Testis (tissue), 2 donors: ENCODE measurements at regions not wholly inside any gene's neighbourhood (a gene's known extent, or its start where the extent isn't known, plus 50 kb on each side); places are given as distances from the start of the nearest gene placed in this dataset.
"Not testable (repeated sequence)": the region's sequence is repeated elsewhere in the genome, so short reads cannot be mapped to it uniquely, and the experiment has no call there.

Source experiments
- DNase-seq: peaks from one replicate; pipeline ENCODE4 v3.0.0-alpha.2; 2019
- H3K27ac ChIP-seq, 2 donors: fragments of 200-600 bp; sonication (generic); one replicate each; pipeline ENCODE4 v1.5.1; 2019
- H3K27me3 ChIP-seq: fragments of 200-600 bp; sonication (generic); one replicate; pipeline ENCODE4 v1.5.1; 2019
- H3K36me3 ChIP-seq: fragments of 200-600 bp; sonication (generic); one replicate; pipeline ENCODE4 v1.5.1; 2017; ENCODE audit warnings: low read depth; ENCODE audit errors: missing control alignments
- H3K4me1 ChIP-seq: fragments of 200-600 bp; sonication (generic); one replicate; pipeline ENCODE4 v1.5.1; 2019
- H3K4me3 ChIP-seq, 2 donors: fragments of 200-600 bp; sonication (generic); one replicate each; pipeline ENCODE4 v1.5.1; 2017 to 2019
- H3K9me3 ChIP-seq: fragments of 200-600 bp; sonication (generic); one replicate; pipeline ENCODE4 v1.5.1; 2017
- POLR2A ChIP-seq: fragments of 450-650 bp; IDR thresholded peaks from one replicate; pipeline ENCODE4 v1.6.1; 2017; ENCODE audit warnings: antibody characterized with exemption, mild to moderate bottlenecking, moderate library complexity
- WGBS, 2 donors: methylation state at CpG; one replicate each; pipeline ENCODE4 v1.1.5; 2018; 5-methylcytosine and 5-hydroxymethylcytosine counted together
- intact Hi-C: fragments of 100-400 bp; cut with DNase I; formaldehyde crosslinking; loops from one replicate; pipeline ENCODE4 v1.15.1; 2023; ENCODE audit warnings: low total_unique reads
- TF ChIP-seq, protein P1 (sequence below), 3 experiments: fragments of 450-650 bp in 2 of 3; fragments of 200-600 bp in 1 of 3; sonication (generic) in 1 of 3; IDR thresholded peaks; one replicate each; pipeline ENCODE4 v1.5.1; 2016 to 2019; ENCODE audit warnings: antibody characterized with exemption in 3 of 3, mild to moderate bottlenecking in 2 of 3, moderate library complexity in 1 of 3

- Histone ChIP-seq H3K4me1 (no peaks in the 10 kb centered on the region), H3K36me3 (no peaks in the 10 kb centered on the region), H3K9me3 (no peaks in the 10 kb centered on the region), H3K27ac (no peak overlapping the region), H3K27me3 (no peaks in the 10 kb centered on the region), H3K4me3 (no peak overlapping the region)
- 87 to 90% methylated on average over 8 of the region's 8 CpGs for WGBS, 2 donors
- intact Hi-C loops: no loop called here
- TF ChIP-seq, protein P1, sequence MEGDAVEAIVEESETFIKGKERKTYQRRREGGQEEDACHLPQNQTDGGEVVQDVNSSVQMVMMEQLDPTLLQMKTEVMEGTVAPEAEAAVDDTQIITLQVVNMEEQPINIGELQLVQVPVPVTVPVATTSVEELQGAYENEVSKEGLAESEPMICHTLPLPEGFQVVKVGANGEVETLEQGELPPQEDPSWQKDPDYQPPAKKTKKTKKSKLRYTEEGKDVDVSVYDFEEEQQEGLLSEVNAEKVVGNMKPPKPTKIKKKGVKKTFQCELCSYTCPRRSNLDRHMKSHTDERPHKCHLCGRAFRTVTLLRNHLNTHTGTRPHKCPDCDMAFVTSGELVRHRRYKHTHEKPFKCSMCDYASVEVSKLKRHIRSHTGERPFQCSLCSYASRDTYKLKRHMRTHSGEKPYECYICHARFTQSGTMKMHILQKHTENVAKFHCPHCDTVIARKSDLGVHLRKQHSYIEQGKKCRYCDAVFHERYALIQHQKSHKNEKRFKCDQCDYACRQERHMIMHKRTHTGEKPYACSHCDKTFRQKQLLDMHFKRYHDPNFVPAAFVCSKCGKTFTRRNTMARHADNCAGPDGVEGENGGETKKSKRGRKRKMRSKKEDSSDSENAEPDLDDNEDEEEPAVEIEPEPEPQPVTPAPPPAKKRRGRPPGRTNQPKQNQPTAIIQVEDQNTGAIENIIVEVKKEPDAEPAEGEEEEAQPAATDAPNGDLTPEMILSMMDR (IDR thresholded peaks at IDR 0.05): no peak
- TF ChIP-seq POLR2A: no peak
- no peak for DNase-seq
Observed at GRCh38 chr1:232142403-232143314, 487.3 kb downstream of the SIPA1L2 start.

DNA sequence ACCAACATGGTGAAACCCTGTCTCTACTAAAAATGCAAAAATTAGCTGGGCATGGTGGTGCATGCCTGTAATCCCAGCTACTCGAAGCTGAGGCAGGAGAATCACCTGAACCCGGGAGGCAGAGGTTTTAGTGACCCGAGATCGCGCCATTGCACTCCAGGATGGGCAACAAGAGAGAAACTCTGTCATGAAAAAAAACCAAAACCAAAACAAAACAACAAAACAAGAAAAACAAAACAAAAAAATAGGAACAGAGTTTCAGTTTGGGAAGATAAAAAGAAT, 488.8 kb downstream of the SIPA1L2 start:
- 93 to 96% methylated on average over 5 of the region's 5 CpGs for WGBS, 2 donors
- DNase-seq, intact Hi-C loops, H3K36me3 ChIP-seq, H3K4me1 ChIP-seq, H3K4me3 ChIP-seq, H3K9me3 ChIP-seq, H3K27me3 ChIP-seq, H3K27ac ChIP-seq: not testable (repeated sequence)

DNA sequence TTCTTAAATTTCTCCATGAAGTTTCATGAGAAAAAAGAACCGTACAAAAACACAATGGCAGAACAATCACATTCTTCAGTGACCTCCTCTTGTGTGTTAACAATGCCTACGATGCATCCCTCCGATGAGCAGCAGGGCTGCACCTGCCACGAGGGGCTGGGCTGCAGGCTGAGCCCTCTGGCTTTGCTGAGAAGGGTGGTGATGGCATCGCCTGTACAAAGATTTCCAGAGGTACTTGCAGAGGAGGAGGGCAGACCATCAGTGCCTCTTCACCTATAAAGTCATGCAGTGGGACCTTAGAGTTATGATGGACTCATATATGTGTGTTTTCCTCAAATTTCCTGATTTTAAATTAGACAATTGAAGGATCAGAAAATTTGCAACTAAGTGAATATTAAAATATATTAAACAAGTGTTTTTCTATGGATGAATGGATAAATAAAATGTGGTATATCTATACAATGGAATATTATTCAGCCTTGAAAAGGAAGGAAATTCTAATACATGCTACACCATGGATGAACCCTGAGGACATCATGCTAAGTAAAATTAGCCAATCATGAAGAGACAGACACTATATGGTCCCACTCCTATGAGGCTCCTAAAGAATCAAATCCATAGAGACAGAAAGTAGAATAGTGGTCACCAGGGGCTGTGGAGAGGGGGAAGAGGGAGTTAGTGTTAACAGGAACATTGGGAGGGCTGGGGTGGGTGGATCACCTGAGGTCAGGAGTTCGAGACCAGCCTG, 489.3 kb downstream of the SIPA1L2 start:
- intact Hi-C loops: no loop called here

GRCh38 chr1:232139444-232139843, 490.5 kb downstream of the SIPA1L2 start:
- H3K36me3 ChIP-seq: no peaks in the 10 kb centered on the region
- no peak overlapping the region for H3K27ac ChIP-seq
- no peak for TF ChIP-seq POLR2A
- TF ChIP-seq, protein P1 (IDR thresholded peaks at IDR 0.05): no peak
- H3K27me3 ChIP-seq: no peaks in the 10 kb centered on the region
- intact Hi-C loops: no loop called here
- H3K4me3 ChIP-seq: no peak overlapping the region
- no peaks in the 10 kb centered on the region for H3K9me3 ChIP-seq
- H3K4me1 ChIP-seq: no peaks in the 10 kb centered on the region
- 86 to 87% methylated on average over 6 of the region's 6 CpGs for WGBS, 2 donors
- DNase-seq: no peak

More for the DNA sequence above, 489.3 kb downstream of the SIPA1L2 start:
- TF ChIP-seq POLR2A: no peak
- TF ChIP-seq, protein P1 (IDR thresholded peaks at IDR 0.05): no peak
- no peak for DNase-seq
- no peaks in the 10 kb centered on the region for H3K9me3 ChIP-seq
- no peaks in the 10 kb centered on the region for H3K27me3 ChIP-seq
- H3K4me3 ChIP-seq: no peak overlapping the region
- H3K27ac ChIP-seq: no peak overlapping the region
- 58 to 87% methylated on average over 6 of the region's 6 CpGs for WGBS, 2 donors
- H3K36me3 ChIP-seq: no peaks in the 10 kb centered on the region
- H3K4me1 ChIP-seq: no peaks in the 10 kb centered on the region

GRCh38 chr1:232138044-232138443, 491.9 kb downstream of the SIPA1L2 start:
- TF ChIP-seq POLR2A: no peak
- TF ChIP-seq, protein P1 (IDR thresholded peaks at IDR 0.05): no peak
- no peaks in the 10 kb centered on the region for H3K9me3 ChIP-seq
- WGBS, 2 donors: 86 to 88% methylated on average over 7 of the region's 7 CpGs
- H3K27ac ChIP-seq: no peak overlapping the region
- no peaks in the 10 kb centered on the region for H3K36me3 ChIP-seq
- intact Hi-C loops: no loop called here
- no peaks in the 10 kb centered on the region for H3K27me3 ChIP-seq
- no peak overlapping the region for H3K4me3 ChIP-seq
- no peaks in the 10 kb centered on the region for H3K4me1 ChIP-seq
- DNase-seq: no peak
